ENCODE measurements at regions not wholly inside any gene's neighbourhood (a gene's known extent, or its start where the extent isn't known, plus 50 kb on each side); places are given as distances from the start of the nearest gene placed in this dataset.

DNA sequence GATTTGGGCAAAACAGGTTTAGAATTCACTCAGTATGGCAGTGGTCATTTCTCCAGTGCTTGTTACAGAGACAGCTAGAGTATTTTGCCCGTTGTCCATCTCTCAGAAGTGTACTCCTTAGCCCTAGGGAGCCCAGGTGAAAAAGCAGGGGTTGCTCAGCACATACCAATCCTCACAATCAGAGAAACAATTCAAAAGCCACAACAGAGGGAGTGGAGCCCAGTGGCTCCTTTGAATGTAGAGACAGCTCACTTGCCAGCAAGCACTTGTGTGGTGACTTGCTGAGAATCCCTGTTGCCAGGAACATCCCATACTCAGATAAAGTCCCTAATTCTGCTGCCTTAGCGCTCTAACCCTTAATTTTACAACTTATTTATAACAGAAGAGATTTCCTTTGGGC is 1488.3 kb downstream of the RPA4 start:
- Histone ChIP-seq H3K27me3 (replicated peaks; ENCODE audit: insufficient read depth, low read depth, low read length, poor library complexity) (no peaks in the 10 kb centered on the region), H3K9me3 (ENCODE audit: low read depth, low read length, poor library complexity, severe bottlenecking) (peaks cover 11% of the 10 kb centered on the region), H3K4me1 (ENCODE audit: insufficient read depth, low read length, poor library complexity, severe bottlenecking) (no peaks in the 10 kb centered on the region), H3K27ac (ENCODE audit: low read depth, low read length, poor library complexity, severe bottlenecking) (no peak overlapping the region), H3K36me3 (ENCODE audit: insufficient read depth, low read length, poor library complexity, severe bottlenecking) (no peaks in the 10 kb centered on the region), H3K4me3 (ENCODE audit: low read depth, low read length, poor library complexity, severe bottlenecking) (no peak overlapping the region)
- intact Hi-C loops (cut with micrococcal nuclease; ENCODE audit: unreplicated experiment): no loop called here
- ChIA-PET POLR2A (ENCODE audit: low non-redundant PET) (no interaction called here), CTCF (no interaction called here)
- BruUV-seq (replicated peaks): no TSS peak
- TF ChIP-seq, protein P1, sequence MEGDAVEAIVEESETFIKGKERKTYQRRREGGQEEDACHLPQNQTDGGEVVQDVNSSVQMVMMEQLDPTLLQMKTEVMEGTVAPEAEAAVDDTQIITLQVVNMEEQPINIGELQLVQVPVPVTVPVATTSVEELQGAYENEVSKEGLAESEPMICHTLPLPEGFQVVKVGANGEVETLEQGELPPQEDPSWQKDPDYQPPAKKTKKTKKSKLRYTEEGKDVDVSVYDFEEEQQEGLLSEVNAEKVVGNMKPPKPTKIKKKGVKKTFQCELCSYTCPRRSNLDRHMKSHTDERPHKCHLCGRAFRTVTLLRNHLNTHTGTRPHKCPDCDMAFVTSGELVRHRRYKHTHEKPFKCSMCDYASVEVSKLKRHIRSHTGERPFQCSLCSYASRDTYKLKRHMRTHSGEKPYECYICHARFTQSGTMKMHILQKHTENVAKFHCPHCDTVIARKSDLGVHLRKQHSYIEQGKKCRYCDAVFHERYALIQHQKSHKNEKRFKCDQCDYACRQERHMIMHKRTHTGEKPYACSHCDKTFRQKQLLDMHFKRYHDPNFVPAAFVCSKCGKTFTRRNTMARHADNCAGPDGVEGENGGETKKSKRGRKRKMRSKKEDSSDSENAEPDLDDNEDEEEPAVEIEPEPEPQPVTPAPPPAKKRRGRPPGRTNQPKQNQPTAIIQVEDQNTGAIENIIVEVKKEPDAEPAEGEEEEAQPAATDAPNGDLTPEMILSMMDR (conservative IDR thresholded peaks at IDR 0.05; ENCODE audit: low read depth, low read length): no peak
- TF ChIP-seq EZH2 (IDR thresholded peaks at IDR 0.05; ENCODE audit: borderline replicate concordance, low read depth, low read length, poor library complexity, severe bottlenecking): no peak
- no peak for DNase-seq (ENCODE audit: low spot score)

DNA sequence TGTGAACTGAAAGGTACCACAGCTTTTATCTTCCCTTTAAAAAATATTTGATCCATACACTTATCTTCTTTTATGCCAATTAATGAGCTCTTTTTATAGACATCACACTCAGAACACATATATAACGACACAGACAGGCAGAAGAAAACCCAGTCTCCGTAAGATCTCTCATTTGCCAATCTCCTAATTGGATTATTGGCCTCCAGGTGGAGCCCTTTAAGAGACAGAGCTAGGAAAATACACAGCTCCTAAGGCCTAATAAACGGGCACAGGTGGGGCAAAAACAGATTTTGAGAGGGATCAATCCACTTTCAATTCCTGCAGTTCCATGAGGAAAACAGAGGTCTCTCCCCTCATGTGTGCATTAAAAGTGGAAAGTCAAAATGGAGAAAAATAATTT is 1495.4 kb downstream of the RPA4 start:
- TF ChIP-seq, protein P1 (conservative IDR thresholded peaks at IDR 0.05; ENCODE audit: low read depth, low read length): no peak
- Histone ChIP-seq H3K4me3 (ENCODE audit: low read depth, low read length, poor library complexity, severe bottlenecking) (no peak overlapping the region), H3K9me3 (ENCODE audit: low read depth, low read length, poor library complexity, severe bottlenecking) (peaks cover 15% of the 10 kb centered on the region), H3K27me3 (replicated peaks; ENCODE audit: insufficient read depth, low read depth, low read length, poor library complexity) (no peaks in the 10 kb centered on the region), H3K4me1 (ENCODE audit: insufficient read depth, low read length, poor library complexity, severe bottlenecking) (no peaks in the 10 kb centered on the region), H3K27ac (ENCODE audit: low read depth, low read length, poor library complexity, severe bottlenecking) (no peak overlapping the region), H3K36me3 (ENCODE audit: insufficient read depth, low read length, poor library complexity, severe bottlenecking) (no peaks in the 10 kb centered on the region)
- intact Hi-C loops (cut with micrococcal nuclease; ENCODE audit: unreplicated experiment): no loop called here
- ChIA-PET POLR2A (ENCODE audit: low non-redundant PET) (no interaction called here), CTCF (no interaction called here)
- no peak for DNase-seq (ENCODE audit: low spot score)
- no TSS peak for BruUV-seq (replicated peaks)

DNA sequence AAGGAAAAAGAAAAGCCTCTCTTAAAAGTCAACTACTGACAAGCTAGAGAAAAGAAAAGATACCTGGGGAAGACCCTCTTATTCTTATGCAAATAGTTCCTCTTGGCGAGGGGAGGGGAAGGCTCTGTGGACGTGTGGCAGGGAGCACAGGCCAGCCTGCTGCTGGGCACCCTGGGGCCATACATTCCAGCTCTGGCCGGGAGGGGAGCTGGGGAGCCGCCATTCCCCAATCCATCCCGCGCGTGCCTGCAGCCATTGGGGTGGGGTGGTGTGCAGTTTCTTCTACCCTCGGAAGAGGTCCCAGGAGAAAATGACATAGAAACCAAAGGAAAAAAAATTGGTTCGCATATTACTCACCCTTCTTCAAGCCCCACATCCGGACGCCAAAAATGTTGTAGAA is 1496.4 kb downstream of the RPA4 start:
- BruUV-seq (replicated peaks): no TSS peak
- no peaks in the 10 kb centered on the region for H3K27me3 ChIP-seq (replicated peaks; ENCODE audit: insufficient read depth, low read depth, low read length, poor library complexity)
- H3K4me3 ChIP-seq (ENCODE audit: low read depth, low read length, poor library complexity, severe bottlenecking): no peak overlapping the region
- intact Hi-C loops (cut with micrococcal nuclease; ENCODE audit: unreplicated experiment): no loop called here
- ChIA-PET POLR2A (ENCODE audit: low non-redundant PET) (no interaction called here), CTCF (no interaction called here)
- TF ChIP-seq, protein P1 (conservative IDR thresholded peaks at IDR 0.05; ENCODE audit: low read depth, low read length): no peak
- TF ChIP-seq EZH2 (IDR thresholded peaks at IDR 0.05; ENCODE audit: borderline replicate concordance, low read depth, low read length, poor library complexity, severe bottlenecking): no peak
- peaks cover 15% of the 10 kb centered on the region for H3K9me3 ChIP-seq (ENCODE audit: low read depth, low read length, poor library complexity, severe bottlenecking)
- H3K4me1 ChIP-seq (ENCODE audit: insufficient read depth, low read length, poor library complexity, severe bottlenecking): no peaks in the 10 kb centered on the region
- H3K36me3 ChIP-seq (ENCODE audit: insufficient read depth, low read length, poor library complexity, severe bottlenecking): no peaks in the 10 kb centered on the region
- no peak overlapping the region for H3K27ac ChIP-seq (ENCODE audit: low read depth, low read length, poor library complexity, severe bottlenecking)
- no peak for DNase-seq (ENCODE audit: low spot score)
